Fibroblast of the aortic adventitia (primary cell): ENCODE measurements at regions not wholly inside any gene's neighbourhood (a gene's known extent, or its start where the extent isn't known, plus 50 kb on each side); places are given as distances from the start of the nearest gene placed in this dataset.
"Not testable (repeated sequence)": the region's sequence is repeated elsewhere in the genome, so short reads cannot be mapped to it uniquely, and the experiment has no call there.

Experiments
- DNase-seq: peaks from one replicate; pipeline ENCODE4 v3.0.0-alpha.2; 2010; ENCODE audit warnings: low read depth
- H3K4me3 ChIP-seq: 2 replicates; pipeline ENCODE4 v1.5.1; 2011; ENCODE audit warnings: low read depth, mild to moderate bottlenecking, control low read depth, low read length, moderate library complexity
- TF ChIP-seq, protein P1 (sequence below): IDR thresholded peaks from 2 replicates; pipeline ENCODE4 v1.5.1; 2011; ENCODE audit warnings: mild to moderate bottlenecking, low read length, control low read depth, inconsistent platforms; ENCODE audit not compliant: insufficient read depth

DNA sequence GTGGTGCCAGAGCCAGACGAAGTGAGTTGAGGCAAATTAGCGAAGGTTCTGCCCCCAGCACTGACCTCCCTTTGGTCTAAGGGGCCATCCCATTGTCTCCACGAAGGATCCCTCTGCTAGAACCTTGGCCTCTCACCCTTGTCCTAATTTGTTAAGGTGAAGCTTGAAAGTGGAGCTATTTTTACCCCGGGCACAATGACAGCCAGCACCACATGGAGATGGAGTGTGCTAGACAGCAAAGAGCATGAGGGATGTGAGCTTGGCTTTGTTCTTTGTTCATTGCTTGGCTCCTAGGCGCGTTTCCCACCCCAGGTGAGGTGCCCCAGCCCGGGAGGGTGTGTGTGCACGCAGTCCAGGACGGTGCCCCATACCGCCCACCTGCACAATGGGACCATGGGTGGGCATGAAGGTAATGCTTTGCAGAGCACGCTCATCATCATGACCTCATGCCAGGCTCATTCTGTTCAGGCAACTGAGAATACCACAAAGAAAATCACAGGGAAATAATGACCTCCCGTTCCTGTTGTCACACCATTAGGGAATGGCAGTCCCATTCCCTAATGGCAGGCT, 361.0 kb upstream of the FZD8 start:
- no peak for DNase-seq
- TF ChIP-seq, protein P1, sequence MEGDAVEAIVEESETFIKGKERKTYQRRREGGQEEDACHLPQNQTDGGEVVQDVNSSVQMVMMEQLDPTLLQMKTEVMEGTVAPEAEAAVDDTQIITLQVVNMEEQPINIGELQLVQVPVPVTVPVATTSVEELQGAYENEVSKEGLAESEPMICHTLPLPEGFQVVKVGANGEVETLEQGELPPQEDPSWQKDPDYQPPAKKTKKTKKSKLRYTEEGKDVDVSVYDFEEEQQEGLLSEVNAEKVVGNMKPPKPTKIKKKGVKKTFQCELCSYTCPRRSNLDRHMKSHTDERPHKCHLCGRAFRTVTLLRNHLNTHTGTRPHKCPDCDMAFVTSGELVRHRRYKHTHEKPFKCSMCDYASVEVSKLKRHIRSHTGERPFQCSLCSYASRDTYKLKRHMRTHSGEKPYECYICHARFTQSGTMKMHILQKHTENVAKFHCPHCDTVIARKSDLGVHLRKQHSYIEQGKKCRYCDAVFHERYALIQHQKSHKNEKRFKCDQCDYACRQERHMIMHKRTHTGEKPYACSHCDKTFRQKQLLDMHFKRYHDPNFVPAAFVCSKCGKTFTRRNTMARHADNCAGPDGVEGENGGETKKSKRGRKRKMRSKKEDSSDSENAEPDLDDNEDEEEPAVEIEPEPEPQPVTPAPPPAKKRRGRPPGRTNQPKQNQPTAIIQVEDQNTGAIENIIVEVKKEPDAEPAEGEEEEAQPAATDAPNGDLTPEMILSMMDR: no peak
- H3K4me3 ChIP-seq: no peak overlapping the region

DNA sequence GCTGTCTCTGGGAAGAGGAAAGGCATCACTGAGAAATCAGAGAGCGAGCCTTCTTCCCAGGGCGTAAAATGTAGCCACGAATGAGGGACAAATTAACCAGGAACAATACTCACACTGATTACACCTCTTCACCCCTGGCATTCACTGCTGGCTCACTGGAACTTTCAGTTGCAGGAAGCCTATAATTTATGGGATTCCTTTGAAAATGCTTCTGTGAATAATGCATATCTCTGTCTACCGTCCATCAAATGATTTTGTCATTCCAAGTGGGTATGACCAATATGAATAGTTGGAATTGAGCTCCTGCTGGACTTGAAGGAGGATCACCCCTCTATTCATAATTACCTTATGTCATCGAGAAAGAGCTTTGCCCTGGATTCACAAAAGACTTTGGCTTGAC, 360.3 kb upstream of the FZD8 start:
- H3K4me3 ChIP-seq: no peak overlapping the region
- TF ChIP-seq, protein P1: no peak
- DNase-seq: no peak

DNA sequence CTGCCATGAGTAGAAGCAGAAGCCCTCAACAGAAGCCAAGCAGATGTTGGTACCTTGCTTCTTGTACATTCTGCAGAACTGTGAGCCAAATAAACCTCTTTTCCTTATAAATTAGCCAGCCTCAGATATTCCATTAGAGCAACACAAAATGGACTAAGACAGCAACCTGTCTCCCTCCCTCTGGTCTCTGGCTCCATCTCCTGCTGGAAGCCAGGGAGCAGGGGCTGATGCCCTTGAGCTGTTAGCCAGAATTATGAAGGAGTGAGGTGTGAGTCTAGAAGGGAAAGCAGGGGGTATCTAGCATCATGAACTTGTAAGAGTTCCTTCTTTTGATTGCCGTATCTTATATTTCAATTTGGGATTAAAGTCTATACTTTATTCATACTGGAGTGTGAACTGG, 358.7 kb upstream of the FZD8 start:
- not testable (repeated sequence) for DNase-seq

DNA sequence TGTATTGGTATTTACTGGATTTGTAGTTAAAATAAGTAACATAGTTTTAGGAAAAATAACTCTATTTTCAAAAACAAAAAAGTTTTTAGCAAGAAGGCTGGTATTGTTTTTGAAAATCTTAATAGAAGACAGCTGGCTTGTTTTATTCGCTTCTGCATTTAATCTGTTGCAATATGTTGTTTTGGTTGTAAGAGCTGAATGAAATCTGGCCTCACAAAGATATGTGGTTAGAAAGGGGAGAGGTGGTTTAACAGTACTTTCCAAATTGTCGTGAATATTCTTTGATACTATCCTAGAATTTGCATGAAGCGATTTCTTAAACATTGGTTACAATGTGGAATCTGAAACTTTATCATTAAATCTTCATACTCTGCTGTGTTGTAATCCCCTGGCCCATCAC, 355.9 kb upstream of the FZD8 start:
- TF ChIP-seq, protein P1: no peak
- no peak overlapping the region for H3K4me3 ChIP-seq
- DNase-seq: peak; percentile 58

More for the DNA sequence above, 358.7 kb upstream of the FZD8 start:
- not testable (repeated sequence) for H3K4me3 ChIP-seq

DNA sequence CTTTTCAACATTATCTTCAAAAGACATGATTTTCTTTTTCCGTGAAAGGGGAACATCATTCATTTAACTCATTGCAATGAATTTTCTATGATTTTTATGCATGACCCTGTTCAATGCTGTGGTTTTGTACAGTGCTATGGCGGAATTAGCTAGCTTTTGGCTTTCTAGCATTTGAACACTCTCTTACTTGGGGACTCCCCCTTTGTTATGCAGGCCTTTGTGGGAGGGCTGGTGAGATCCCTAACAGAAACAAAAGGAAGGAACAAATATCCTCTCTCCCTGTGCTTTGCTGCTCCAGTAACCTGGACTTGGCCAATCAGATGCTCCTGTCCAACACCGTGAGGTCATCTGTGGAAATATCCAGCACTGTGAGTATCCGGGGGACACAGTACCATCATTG, 353.4 kb upstream of the FZD8 start:
- TF ChIP-seq, protein P1: no peak
- H3K4me3 ChIP-seq: no peak overlapping the region
- DNase-seq: no peak

DNA sequence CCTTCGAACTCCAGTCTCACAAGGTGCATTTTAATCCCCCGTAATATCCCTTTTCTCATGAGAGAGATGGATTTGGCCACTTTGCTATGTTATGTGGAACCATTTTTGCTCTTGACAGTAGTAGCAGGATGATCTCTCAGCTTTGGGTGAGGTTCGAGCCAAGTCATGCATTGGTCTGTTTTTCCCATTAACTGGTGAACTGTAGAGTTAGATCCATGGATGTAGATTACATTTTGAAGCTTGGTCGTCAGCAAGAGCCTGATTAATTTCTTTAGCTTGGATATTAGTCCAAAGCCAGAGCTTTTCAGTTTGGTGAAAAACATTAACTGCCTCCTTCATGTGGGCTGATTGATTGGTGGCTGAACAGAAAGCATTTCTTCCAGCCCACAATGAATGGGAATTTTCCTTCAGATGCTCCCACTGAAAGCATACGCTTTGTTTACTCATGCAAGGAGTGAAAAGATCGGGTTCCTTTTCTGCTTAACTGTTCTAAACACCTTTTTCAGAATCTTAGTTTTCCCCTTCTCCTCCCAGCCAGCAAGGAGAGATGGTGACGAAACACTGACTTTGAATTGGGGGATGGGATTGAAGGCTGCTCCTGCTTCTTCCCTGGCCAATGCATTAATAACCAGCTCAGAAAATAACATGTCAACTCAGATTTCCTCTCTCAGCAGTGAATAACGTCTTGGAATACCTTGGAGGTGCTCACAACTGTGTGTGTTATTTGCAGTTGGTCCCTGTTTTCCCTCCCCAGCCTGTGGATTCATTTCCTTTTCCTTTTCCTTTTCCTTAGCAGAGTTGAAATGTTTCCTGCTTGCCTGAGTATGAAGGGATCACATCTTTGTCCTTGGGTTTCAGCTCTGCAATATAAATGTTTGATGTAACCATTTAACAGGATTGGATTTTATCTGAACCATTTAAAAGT, 351.8 kb upstream of the FZD8 start:
- DNase-seq: no peak
- H3K4me3 ChIP-seq: no peak overlapping the region
- TF ChIP-seq, protein P1: no peak

DNA sequence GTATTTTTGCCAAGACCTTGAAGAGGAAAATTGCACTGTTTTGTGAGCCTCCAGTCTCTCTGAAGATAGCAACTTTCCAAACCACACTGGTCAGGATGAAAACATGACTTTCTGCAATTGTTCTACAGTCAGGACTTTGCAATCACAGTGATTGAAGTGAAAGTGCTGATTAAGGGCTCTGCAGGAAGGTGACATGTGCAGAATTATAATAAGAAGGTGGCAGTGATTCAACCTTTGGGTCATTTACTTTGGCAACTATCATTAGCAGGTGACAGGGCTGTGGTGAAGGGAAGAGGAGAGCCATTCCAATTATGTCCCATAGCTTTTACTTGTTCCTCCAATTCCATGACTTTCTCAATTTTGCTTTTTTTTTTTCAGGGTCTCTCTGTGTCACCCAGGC, 350.0 kb upstream of the FZD8 start:
- no peak for DNase-seq
- no peak overlapping the region for H3K4me3 ChIP-seq

More for the DNA sequence above, 350.0 kb upstream of the FZD8 start:
- TF ChIP-seq, protein P1: no peak
